ENCODE measurements at regions not wholly inside any gene's neighbourhood (a gene's known extent, or its start where the extent isn't known, plus 50 kb on each side); places are given as distances from the start of the nearest gene placed in this dataset.

DNA sequence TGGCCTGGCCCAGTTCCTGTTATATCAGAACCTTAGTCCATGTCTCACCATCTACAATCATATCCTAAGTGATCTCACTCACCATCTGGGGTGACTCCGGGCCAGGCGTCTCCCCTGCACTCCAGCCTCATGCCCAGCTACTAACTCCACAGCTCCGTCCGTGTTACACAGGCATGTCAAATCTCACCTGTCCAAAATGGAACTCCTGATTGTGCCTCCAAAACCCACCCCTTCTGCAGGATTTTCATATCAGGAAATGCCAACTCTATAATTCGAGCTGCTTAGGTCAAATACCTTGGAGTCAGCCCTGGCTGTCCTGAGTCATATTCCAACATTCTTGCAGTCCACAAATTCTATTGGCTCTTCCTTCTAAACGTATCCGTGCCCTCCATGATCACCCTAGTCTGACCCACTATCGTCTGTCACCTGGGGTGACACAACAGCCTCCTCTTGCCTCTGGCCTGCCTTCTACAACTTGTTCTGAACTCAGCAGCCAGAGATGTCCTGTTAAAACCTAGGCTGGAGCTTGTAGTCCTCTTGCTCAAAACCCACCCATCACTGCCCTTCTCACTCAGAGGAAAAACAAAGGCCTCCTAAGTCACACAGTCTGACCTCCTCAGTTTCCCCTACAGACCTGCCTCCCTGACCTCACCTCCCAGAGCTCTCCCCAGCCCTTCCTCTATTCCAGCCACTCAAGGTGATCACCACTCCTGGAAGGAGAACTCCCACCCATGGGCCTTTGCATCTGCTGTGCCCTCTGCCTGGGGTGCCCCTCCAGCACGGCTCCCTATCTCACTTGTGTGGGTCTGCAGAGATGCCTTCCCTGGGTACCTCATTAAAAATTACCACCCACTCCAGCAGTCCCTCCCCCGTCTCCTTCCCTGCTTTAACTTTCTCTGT is 85.3 kb upstream of the SIRPA start:
- TF ChIP-seq CTCF (conservative IDR thresholded peaks at IDR 0.05; ENCODE audit: low read depth, low read length) = no peak
- no peak for TF ChIP-seq EZH2 (IDR thresholded peaks at IDR 0.05; ENCODE audit: borderline replicate concordance, low read depth, low read length, poor library complexity, severe bottlenecking)
- DNase-seq (ENCODE audit: low spot score) = no peak

GRCh38 chr20:1809131-1809572 is 86.1 kb upstream of the SIRPA start:
- no TSS peak for BruUV-seq (replicated peaks)
- Histone ChIP-seq H3K27me3 (replicated peaks; ENCODE audit: insufficient read depth, low read depth, low read length, poor library complexity) (no peaks in the 10 kb centered on the region), H3K4me1 (ENCODE audit: insufficient read depth, low read length, poor library complexity, severe bottlenecking) (peaks cover 41% of the 10 kb centered on the region), H3K27ac (ENCODE audit: low read depth, low read length, poor library complexity, severe bottlenecking) (no peak overlapping the region), H3K36me3 (ENCODE audit: insufficient read depth, low read length, poor library complexity, severe bottlenecking) (no peaks in the 10 kb centered on the region), H3K4me3 (ENCODE audit: low read depth, low read length, poor library complexity, severe bottlenecking) (no peak overlapping the region), H3K9me3 (ENCODE audit: low read depth, low read length, poor library complexity, severe bottlenecking) (no peaks in the 10 kb centered on the region)
- ChIA-PET POLR2A (ENCODE audit: low non-redundant PET) (no interaction called here), CTCF (no interaction called here)
- intact Hi-C loops (cut with micrococcal nuclease; ENCODE audit: unreplicated experiment) = loop anchor here (10.0 kb wide), 1 partner anchor 366 kb away; no protein-coding TSS in a partner anchor
- DNase-seq (ENCODE audit: low spot score) = no peak
- TF ChIP-seq CTCF (conservative IDR thresholded peaks at IDR 0.05; ENCODE audit: low read depth, low read length) = no peak
- TF ChIP-seq EZH2 (IDR thresholded peaks at IDR 0.05; ENCODE audit: borderline replicate concordance, low read depth, low read length, poor library complexity, severe bottlenecking) = no peak

More for the DNA sequence above, 85.3 kb upstream of the SIRPA start:
- Histone ChIP-seq H3K27me3 (replicated peaks; ENCODE audit: insufficient read depth, low read depth, low read length, poor library complexity) (no peaks in the 10 kb centered on the region), H3K9me3 (ENCODE audit: low read depth, low read length, poor library complexity, severe bottlenecking) (no peaks in the 10 kb centered on the region), H3K36me3 (ENCODE audit: insufficient read depth, low read length, poor library complexity, severe bottlenecking) (no peaks in the 10 kb centered on the region), H3K4me3 (ENCODE audit: low read depth, low read length, poor library complexity, severe bottlenecking) (no peak overlapping the region), H3K27ac (ENCODE audit: low read depth, low read length, poor library complexity, severe bottlenecking) (no peak overlapping the region), H3K4me1 (ENCODE audit: insufficient read depth, low read length, poor library complexity, severe bottlenecking) (peaks cover 37% of the 10 kb centered on the region)
- no TSS peak for BruUV-seq (replicated peaks)
- ChIA-PET POLR2A (ENCODE audit: low non-redundant PET) (no interaction called here), CTCF (no interaction called here)
- intact Hi-C loops (cut with micrococcal nuclease; ENCODE audit: unreplicated experiment) = loop anchor here (10.0 kb wide), 1 partner anchor 365 kb away; no protein-coding TSS in a partner anchor

GRCh38 chr20:1808101-1808500 is 87.1 kb upstream of the SIRPA start:
- intact Hi-C loops (cut with micrococcal nuclease; ENCODE audit: unreplicated experiment) = loop anchor here (10.0 kb wide), 1 partner anchor 367 kb away; no protein-coding TSS in a partner anchor
- Histone ChIP-seq H3K4me3 (ENCODE audit: low read depth, low read length, poor library complexity, severe bottlenecking) (no peak overlapping the region), H3K27me3 (replicated peaks; ENCODE audit: insufficient read depth, low read depth, low read length, poor library complexity) (no peaks in the 10 kb centered on the region), H3K9me3 (ENCODE audit: low read depth, low read length, poor library complexity, severe bottlenecking) (no peaks in the 10 kb centered on the region), H3K4me1 (ENCODE audit: insufficient read depth, low read length, poor library complexity, severe bottlenecking) (peaks cover 47% of the 10 kb centered on the region), H3K27ac (ENCODE audit: low read depth, low read length, poor library complexity, severe bottlenecking) (no peak overlapping the region), H3K36me3 (ENCODE audit: insufficient read depth, low read length, poor library complexity, severe bottlenecking) (no peaks in the 10 kb centered on the region)
- TF ChIP-seq CTCF (conservative IDR thresholded peaks at IDR 0.05; ENCODE audit: low read depth, low read length) = no peak
- TF ChIP-seq EZH2 (IDR thresholded peaks at IDR 0.05; ENCODE audit: borderline replicate concordance, low read depth, low read length, poor library complexity, severe bottlenecking) = no peak
- ChIA-PET POLR2A (ENCODE audit: low non-redundant PET) (no interaction called here), CTCF (no interaction called here)
- no TSS peak for BruUV-seq (replicated peaks)
- no peak for DNase-seq (ENCODE audit: low spot score)
